GM12878 (cell line): ENCODE measurements at regions not wholly inside any gene's neighbourhood (a gene's known extent, or its start where the extent isn't known, plus 50 kb on each side); places are given as distances from the start of the nearest gene placed in this dataset.

ENCODE experiments used
- ATAC-seq: fragments of 200-7000 bp; cut with Tn5 transposase; 3 replicates; pipeline ENCODE4 v1.9.1; 2020; ENCODE audit warnings: mild to moderate bottlenecking, moderate library complexity
- BruUV-seq: library from RNA; stranded (reverse); fragments of 400-500 nt; replicated peaks from 2 replicates; lab custom pipeline; 2021; lab: Mats Ljungman, UMichigan
- CTCF ChIA-PET: fragments of 300-600 bp; sonication (Branson Sonifier 250); formaldehyde crosslinking; extraction: SDS; loops from one replicate; lab custom pipeline; 2021; ENCODE audit warnings: inconsistent platforms; lab: Yijun Ruan, JAX
- POLR2A ChIA-PET: fragments of 350-600 bp; formaldehyde crosslinking; extraction: SDS; loops from one replicate; lab custom pipeline; 2021; ENCODE audit warnings: inconsistent platforms; lab: Charles Lee
- RAD21 ChIA-PET: fragments of 300-600 bp; sonication (Branson Sonifier 250); formaldehyde crosslinking; loops from one replicate; lab custom pipeline; 2023; ENCODE audit warnings: antibody characterized with exemption; ENCODE audit not compliant: unreplicated experiment; lab: Charles Lee
- SMC1A ChIA-PET: fragments of 300-600 bp; sonication (Branson Sonifier 250); formaldehyde crosslinking; loops from one replicate; lab custom pipeline; 2023; ENCODE audit not compliant: unreplicated experiment, uncharacterized antibody; lab: Charles Lee
- DNase-seq: peaks from one replicate; pipeline ENCODE4 v3.0.0-alpha.2; 2011; ENCODE audit warnings: low read depth, low spot score
- FAIRE-seq: peaks from 3 replicates; lab custom pipeline; 2011; peaks lifted over from hg19 to GRCh38; lab: Jason Lieb, UNC
- H2AFZ ChIP-seq: 2 replicates; pipeline ENCODE4 v1.6.0; 2011; ENCODE audit warnings: low read depth, low read length, control low read depth; ENCODE audit not compliant: control insufficient read depth
- H3K27ac ChIP-seq: 2 replicates; pipeline ENCODE4 v1.5.1; 2011; ENCODE audit warnings: control low read depth; ENCODE audit not compliant: control insufficient read depth, insufficient read depth
- H3K27me3 ChIP-seq, 2 experiments: replicated peaks in 1 of 2; 2 replicates each; pipeline versions ENCODE4 v1.6.0 to v1.6.1; 2011; ENCODE audit warnings: low read length in 1 of 2; ENCODE audit not compliant: control insufficient read depth in 2 of 2, insufficient read depth in 2 of 2
- H3K36me3 ChIP-seq, 2 experiments: 2 replicates each; pipeline ENCODE4 v1.5.1; 2011; ENCODE audit warnings: low read length in 1 of 2; ENCODE audit not compliant: control insufficient read depth in 2 of 2, insufficient read depth in 2 of 2
- H3K4me1 ChIP-seq: 2 replicates; pipeline ENCODE4 v1.6.1; 2011; ENCODE audit warnings: mild to moderate bottlenecking, low read length, moderate library complexity, mixed read lengths; ENCODE audit not compliant: control insufficient read depth, insufficient read depth
- H3K4me2 ChIP-seq: 2 replicates; pipeline ENCODE4 v1.6.0; 2011; ENCODE audit warnings: control low read depth; ENCODE audit not compliant: control insufficient read depth, insufficient read depth
- H3K4me3 ChIP-seq: fragments of 200-600 bp; sonication (generic); 2 replicates; pipeline ENCODE4 v1.5.1; 2016
- H3K79me2 ChIP-seq: 2 replicates; pipeline ENCODE4 v1.6.0; 2011; ENCODE audit warnings: low read length; ENCODE audit not compliant: control insufficient read depth, insufficient read depth
- H3K9ac ChIP-seq: 2 replicates; pipeline ENCODE4 v1.8.0; 2011; ENCODE audit warnings: low read length, control low read depth, mixed read lengths; ENCODE audit not compliant: control insufficient read depth, insufficient read depth
- H3K9me3 ChIP-seq: replicated peaks from 3 replicates; pipeline ENCODE4 v1.5.1; 2011; ENCODE audit warnings: mild to moderate bottlenecking, low read length; ENCODE audit not compliant: control insufficient read depth, insufficient read depth
- H4K20me1 ChIP-seq: 2 replicates; pipeline ENCODE4 v1.6.0; 2011; ENCODE audit not compliant: control insufficient read depth, insufficient read depth
- BRCA1 ChIP-seq: IDR thresholded peaks from 2 replicates; pipeline ENCODE4 v1.6.1; 2011; ENCODE audit warnings: low read depth, low read length, improper control_type of control experiment
- IRF4 ChIP-seq: IDR thresholded peaks from 2 replicates; pipeline ENCODE4 v1.6.1; 2011; ENCODE audit warnings: low read depth, low read length
- MTA2 ChIP-seq: fragments of 450-650 bp; IDR thresholded peaks from 2 replicates; pipeline ENCODE4 v1.6.1; 2016; ENCODE audit warnings: low read depth, mild to moderate bottlenecking, moderate library complexity
- NFYB ChIP-seq: IDR thresholded peaks from 2 replicates; pipeline ENCODE4 v1.6.1; 2011; ENCODE audit warnings: low read depth, mild to moderate bottlenecking, low read length, improper control_type of control experiment, moderate library complexity; ENCODE audit not compliant: insufficient read depth
- NR2C2 ChIP-seq: IDR thresholded peaks from 2 replicates; pipeline ENCODE4 v1.6.1; 2011; ENCODE audit warnings: borderline replicate concordance, low read depth; ENCODE audit not compliant: control insufficient read depth, insufficient read length
- NR2F1 ChIP-seq: fragments of 450-650 bp; conservative IDR thresholded peaks from 2 replicates; pipeline ENCODE4 v1.6.1; 2017; ENCODE audit warnings: mild to moderate bottlenecking
- SIN3A ChIP-seq: IDR thresholded peaks from 2 replicates; pipeline ENCODE4 v1.6.1; 2012; ENCODE audit warnings: low read depth, low read length, improper control_type of control experiment
- SMAD1 ChIP-seq: fragments of 450-650 bp; IDR thresholded peaks from 2 replicates; pipeline ENCODE4 v1.6.1; 2018; ENCODE audit warnings: mild to moderate bottlenecking, low read depth; ENCODE audit not compliant: partially characterized antibody
- SREBF1 ChIP-seq: IDR thresholded peaks from 2 replicates; pipeline ENCODE4 v1.6.1; 2012; ENCODE audit warnings: mild to moderate bottlenecking, low read length
- STAT1 ChIP-seq: fragments of 450-650 bp; conservative IDR thresholded peaks from 2 replicates; pipeline ENCODE4 v1.6.1; 2014; ENCODE audit warnings: antibody characterized with exemption, mild to moderate bottlenecking
- TARDBP ChIP-seq: IDR thresholded peaks from 2 replicates; pipeline ENCODE4 v1.6.1; 2016; ENCODE audit warnings: borderline replicate concordance
- TCF3 ChIP-seq: IDR thresholded peaks from 2 replicates; pipeline ENCODE4 v1.6.1; 2012; ENCODE audit warnings: low read depth, mild to moderate bottlenecking, low read length, borderline replicate concordance; ENCODE audit not compliant: insufficient read depth
- ZNF207 ChIP-seq: fragments of 450-650 bp; IDR thresholded peaks from 2 replicates; pipeline ENCODE4 v1.6.1; 2014; ENCODE audit warnings: antibody characterized with exemption, mild to moderate bottlenecking, borderline replicate concordance
- ZZZ3 ChIP-seq: IDR thresholded peaks from 2 replicates; pipeline ENCODE4 v1.6.1; 2011; ENCODE audit warnings: low read depth; ENCODE audit not compliant: control insufficient read depth, insufficient read length
- in situ Hi-C: fragments of 300-500 bp; cut with MboI; formaldehyde crosslinking; loops from 9 replicates; pipeline ENCODE4 v1.14.3; 2018; ENCODE audit warnings: mixed read lengths
- intact Hi-C: fragments of 100-400 bp; cut with micrococcal nuclease; formaldehyde crosslinking; loops from one replicate; pipeline ENCODE4 v1.14.2; 2022; ENCODE audit not compliant: unreplicated experiment
- TF ChIP-seq, protein P1 (sequence below): fragments of 450-650 bp; formaldehyde crosslinking; IDR thresholded peaks from 2 replicates; pipeline ENCODE4 v1.4.0; 2020; ENCODE audit warnings: mild to moderate bottlenecking, moderate library complexity
- TF ChIP-seq, protein P2 (sequence below): IDR thresholded peaks from 2 replicates; pipeline ENCODE4 v1.6.1; 2012; ENCODE audit warnings: low read length, inconsistent platforms
- TF ChIP-seq, protein P3 (sequence below): fragments of 450-650 bp; IDR thresholded peaks from 2 replicates; pipeline ENCODE4 v1.6.1; 2016; ENCODE audit warnings: mild to moderate bottlenecking
- TF ChIP-seq, protein P4 (sequence below): fragments of 450-650 bp; formaldehyde crosslinking; IDR thresholded peaks from 2 replicates; pipeline ENCODE4 v1.4.0; 2022; ENCODE audit warnings: mild to moderate bottlenecking, moderate library complexity

DNA sequence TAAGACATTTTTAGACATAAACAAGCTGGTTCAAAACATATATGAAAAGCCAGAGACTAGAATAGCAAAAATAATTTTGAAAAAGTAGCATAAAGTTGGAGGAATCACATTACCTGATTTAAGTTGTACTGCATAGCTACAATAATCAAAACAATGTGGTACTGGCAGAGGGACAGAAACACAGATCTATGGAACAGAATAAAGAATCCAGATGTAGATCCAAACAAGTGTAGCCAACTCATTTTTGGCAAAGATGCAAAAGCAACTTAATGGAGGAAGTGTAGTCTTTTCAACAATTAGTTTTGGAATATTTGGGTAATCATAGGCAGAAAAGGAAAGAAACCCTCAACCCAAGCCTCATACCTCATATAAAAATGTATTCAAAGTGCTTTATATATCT, 278.7 kb upstream of the ZNF521 start:
- in situ Hi-C loops (no loop called here), intact Hi-C loops (no loop called here)
- Histone ChIP-seq H4K20me1 (no peaks in the 10 kb centered on the region), H3K9ac (no peak overlapping the region), H3K27me3 (no peaks in the 10 kb centered on the region), H3K79me2 (no peaks in the 10 kb centered on the region), H3K4me2 (no peak overlapping the region), H3K4me1 (no peaks in the 10 kb centered on the region), H2AFZ (no peak overlapping the region), H3K36me3 (no peaks in the 10 kb centered on the region), H3K9me3 (no peaks in the 10 kb centered on the region; the same call in 2 of the 3 replicates), H3K4me3 (no peak overlapping the region), H3K27ac (no peak overlapping the region)
- BruUV-seq, result no TSS peak
- FAIRE-seq (no peak), DNase-seq (no peak), ATAC-seq (no peak)
- POLR2A ChIA-PET, result no interaction called here
- TF ChIP-seq MTA2 (no peak), SIN3A (no peak), SREBF1 (no peak), ZZZ3 (no peak), NR2C2 (no peak), TCF3 (no peak), ZNF207 (no peak), NR2F1 (no peak), TARDBP (no peak), IRF4 (no peak), NFYB (no peak), STAT1 (no peak), BRCA1 (no peak), SMAD1 (no peak)
- TF ChIP-seq, protein P1, sequence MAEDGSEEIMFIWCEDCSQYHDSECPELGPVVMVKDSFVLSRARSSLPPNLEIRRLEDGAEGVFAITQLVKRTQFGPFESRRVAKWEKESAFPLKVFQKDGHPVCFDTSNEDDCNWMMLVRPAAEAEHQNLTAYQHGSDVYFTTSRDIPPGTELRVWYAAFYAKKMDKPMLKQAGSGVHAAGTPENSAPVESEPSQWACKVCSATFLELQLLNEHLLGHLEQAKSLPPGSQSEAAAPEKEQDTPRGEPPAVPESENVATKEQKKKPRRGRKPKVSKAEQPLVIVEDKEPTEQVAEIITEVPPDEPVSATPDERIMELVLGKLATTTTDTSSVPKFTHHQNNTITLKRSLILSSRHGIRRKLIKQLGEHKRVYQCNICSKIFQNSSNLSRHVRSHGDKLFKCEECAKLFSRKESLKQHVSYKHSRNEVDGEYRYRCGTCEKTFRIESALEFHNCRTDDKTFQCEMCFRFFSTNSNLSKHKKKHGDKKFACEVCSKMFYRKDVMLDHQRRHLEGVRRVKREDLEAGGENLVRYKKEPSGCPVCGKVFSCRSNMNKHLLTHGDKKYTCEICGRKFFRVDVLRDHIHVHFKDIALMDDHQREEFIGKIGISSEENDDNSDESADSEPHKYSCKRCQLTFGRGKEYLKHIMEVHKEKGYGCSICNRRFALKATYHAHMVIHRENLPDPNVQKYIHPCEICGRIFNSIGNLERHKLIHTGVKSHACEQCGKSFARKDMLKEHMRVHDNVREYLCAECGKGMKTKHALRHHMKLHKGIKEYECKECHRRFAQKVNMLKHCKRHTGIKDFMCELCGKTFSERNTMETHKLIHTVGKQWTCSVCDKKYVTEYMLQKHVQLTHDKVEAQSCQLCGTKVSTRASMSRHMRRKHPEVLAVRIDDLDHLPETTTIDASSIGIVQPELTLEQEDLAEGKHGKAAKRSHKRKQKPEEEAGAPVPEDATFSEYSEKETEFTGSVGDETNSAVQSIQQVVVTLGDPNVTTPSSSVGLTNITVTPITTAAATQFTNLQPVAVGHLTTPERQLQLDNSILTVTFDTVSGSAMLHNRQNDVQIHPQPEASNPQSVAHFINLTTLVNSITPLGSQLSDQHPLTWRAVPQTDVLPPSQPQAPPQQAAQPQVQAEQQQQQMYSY (CRISPR knock-in tag), result no peak
- TF ChIP-seq, protein P2, sequence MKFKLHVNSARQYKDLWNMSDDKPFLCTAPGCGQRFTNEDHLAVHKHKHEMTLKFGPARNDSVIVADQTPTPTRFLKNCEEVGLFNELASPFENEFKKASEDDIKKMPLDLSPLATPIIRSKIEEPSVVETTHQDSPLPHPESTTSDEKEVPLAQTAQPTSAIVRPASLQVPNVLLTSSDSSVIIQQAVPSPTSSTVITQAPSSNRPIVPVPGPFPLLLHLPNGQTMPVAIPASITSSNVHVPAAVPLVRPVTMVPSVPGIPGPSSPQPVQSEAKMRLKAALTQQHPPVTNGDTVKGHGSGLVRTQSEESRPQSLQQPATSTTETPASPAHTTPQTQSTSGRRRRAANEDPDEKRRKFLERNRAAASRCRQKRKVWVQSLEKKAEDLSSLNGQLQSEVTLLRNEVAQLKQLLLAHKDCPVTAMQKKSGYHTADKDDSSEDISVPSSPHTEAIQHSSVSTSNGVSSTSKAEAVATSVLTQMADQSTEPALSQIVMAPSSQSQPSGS, result no peak
- TF ChIP-seq, protein P3, sequence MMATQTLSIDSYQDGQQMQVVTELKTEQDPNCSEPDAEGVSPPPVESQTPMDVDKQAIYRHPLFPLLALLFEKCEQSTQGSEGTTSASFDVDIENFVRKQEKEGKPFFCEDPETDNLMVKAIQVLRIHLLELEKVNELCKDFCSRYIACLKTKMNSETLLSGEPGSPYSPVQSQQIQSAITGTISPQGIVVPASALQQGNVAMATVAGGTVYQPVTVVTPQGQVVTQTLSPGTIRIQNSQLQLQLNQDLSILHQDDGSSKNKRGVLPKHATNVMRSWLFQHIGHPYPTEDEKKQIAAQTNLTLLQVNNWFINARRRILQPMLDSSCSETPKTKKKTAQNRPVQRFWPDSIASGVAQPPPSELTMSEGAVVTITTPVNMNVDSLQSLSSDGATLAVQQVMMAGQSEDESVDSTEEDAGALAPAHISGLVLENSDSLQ, result no peak
- TF ChIP-seq, protein P4, sequence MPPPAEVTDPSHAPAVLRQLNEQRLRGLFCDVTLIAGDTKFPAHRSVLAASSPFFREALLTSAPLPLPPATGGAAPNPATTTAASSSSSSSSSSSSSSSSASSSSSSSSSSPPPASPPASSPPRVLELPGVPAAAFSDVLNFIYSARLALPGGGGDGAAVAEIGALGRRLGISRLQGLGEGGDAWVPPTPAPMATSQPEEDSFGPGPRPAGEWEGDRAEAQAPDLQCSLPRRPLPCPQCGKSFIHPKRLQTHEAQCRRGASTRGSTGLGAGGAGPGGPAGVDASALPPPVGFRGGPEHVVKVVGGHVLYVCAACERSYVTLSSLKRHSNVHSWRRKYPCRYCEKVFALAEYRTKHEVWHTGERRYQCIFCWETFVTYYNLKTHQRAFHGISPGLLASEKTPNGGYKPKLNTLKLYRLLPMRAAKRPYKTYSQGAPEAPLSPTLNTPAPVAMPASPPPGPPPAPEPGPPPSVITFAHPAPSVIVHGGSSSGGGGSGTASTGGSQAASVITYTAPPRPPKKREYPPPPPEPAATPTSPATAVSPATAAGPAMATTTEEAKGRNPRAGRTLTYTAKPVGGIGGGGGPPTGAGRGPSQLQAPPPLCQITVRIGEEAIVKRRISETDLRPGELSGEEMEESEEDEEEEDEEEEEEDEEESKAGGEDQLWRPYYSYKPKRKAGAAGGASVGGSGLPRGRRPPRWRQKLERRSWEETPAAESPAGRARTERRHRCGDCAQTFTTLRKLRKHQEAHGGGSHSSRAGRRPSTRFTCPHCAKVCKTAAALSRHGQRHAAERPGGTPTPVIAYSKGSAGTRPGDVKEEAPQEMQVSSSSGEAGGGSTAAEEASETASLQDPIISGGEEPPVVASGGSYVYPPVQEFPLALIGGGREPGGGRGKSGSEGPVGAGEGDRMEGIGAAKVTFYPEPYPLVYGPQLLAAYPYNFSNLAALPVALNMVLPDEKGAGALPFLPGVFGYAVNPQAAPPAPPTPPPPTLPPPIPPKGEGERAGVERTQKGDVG (CRISPR knock-in tag), result no peak
- CTCF ChIA-PET, result no interaction called here
- SMC1A ChIA-PET, result no interaction called here
- RAD21 ChIA-PET, result no interaction called here
